ENCODE measurements at regions not wholly inside any gene's neighbourhood (a gene's known extent, or its start where the extent isn't known, plus 50 kb on each side); places are given as distances from the start of the nearest gene placed in this dataset.

DNA sequence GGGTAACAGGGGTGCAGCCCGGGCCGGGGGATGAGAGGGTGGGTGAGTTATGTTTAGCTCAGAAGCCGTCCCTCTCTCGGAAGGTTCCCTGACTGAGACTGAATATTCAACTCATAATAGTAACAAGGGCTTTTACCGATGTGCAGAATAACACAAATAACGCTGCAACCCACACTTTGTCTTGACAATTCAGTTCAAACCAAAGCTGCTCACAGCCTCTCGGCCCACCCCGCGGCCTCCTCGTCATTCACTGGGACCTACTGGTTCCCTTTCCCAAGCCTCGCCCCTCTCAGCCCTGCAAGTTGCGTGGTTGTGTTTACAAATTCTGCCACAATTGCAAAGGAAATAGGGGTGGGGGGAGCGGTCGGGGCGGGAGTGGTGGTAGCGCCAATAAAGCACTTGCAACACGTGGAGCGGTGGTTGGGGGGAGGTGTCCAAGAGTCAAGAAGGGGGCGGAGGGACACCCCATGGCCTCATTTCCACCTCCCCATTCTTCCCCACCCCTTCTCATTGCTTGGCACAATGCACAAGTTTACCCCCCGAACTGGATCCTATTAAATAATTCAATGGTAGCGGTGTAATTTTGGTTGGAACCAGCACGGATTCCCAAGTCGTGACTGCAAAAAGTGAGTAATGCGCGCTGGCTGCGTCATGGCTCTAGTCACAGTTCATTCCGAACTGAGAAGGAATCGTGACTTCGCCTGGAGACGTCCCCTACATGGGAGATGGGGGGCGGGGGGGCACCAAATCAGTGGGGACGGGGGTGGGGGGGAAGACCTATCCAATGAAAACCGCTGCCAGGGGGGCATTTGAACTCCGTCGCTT is 102.0 kb upstream of the HSD17B12 start:
- Histone ChIP-seq H3K4me3 (ENCODE audit: control insufficient read depth in 1 of 7, extremely low read depth in 1 of 7, insufficient read depth in 4 of 7, low read depth in 2 of 7, low read length in 6 of 7) (peak overlapping the region in 5 of 7 experiments; percentile 53 to 79 (median 71)), H3K27ac (ENCODE audit: insufficient read depth in 1 of 2, low read depth in 1 of 2, low read length in 2 of 2, poor library complexity in 1 of 2, severe bottlenecking in 2 of 2) (no peak overlapping the region), H3K4me1 (ENCODE audit: control extremely low read depth in 1 of 4, control insufficient read depth in 4 of 4, insufficient read depth in 4 of 4, low read length in 3 of 4) (peaks cover 1 to 51% (median 40%) of the 10 kb centered on the region in 4 experiments), H3K36me3 (ENCODE audit: control insufficient read depth in 4 of 4, insufficient read depth in 4 of 4, low read length in 3 of 4) (no peaks in the 10 kb centered on the region), H3K9me3 (ENCODE audit: control extremely low read depth in 1 of 5, control insufficient read depth in 4 of 5, insufficient read depth in 2 of 5, low read depth in 1 of 5, low read length in 4 of 5) (no peaks in the 10 kb centered on the region), H3K27me3 (replicated peaks in 2 of 5; ENCODE audit: control insufficient read depth in 4 of 5, insufficient read depth in 5 of 5, low read length in 4 of 5) (peaks cover 12 to 99% (median 78%) of the 10 kb centered on the region in 5 experiments)
- ChIA-PET CTCF (interaction anchor here (0.9 to 3.8 kb wide), 6 partner anchors 9 to 273 kb away, joined by 3 to 30 read pairs (median 4); partner anchors contain the start of gene HSD17B12), POLR2A (no interaction called here)
- WGBS (ENCODE audit: insufficient coverage): 1% methylated on average over 14 of the region's 35 CpGs
- DNase-seq: peak in 1 of 3 donors; percentile 53

DNA sequence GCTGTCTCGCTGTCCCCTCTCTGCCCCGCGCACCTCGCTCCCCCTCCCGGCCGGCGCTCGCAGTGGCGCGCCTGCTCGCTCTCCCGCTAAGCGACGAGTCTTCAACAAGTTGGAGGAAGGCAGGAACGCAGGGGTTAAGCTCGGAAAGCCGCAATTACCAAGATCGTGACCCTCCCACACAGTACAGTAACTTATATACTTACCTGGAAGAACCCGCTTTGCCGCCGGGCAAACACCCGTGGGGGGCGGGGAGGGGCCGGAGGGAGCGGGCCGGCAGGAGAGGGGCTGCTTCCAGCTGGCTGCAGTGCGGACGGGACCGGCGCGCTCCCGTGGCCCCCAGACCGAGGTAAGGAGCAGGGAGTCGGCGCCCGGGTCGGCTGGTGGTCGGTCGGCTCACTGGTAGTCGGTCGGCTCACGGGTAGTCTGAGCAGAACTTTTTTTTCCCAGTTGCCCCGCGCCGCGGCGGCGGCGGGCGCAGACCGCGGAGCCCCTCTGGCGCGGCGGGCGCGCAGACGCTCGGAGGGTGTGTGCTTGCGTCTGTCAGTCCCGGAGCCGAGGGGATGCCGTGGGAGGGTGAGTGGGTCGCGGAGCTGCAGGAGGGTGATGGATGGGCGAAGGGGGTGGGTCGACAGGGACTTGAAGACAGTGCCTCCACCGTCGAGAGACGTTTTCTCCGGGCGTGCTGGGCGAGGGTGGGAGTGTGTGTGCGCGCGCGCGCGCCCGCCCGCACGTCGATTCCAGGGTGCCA is 101.2 kb upstream of the HSD17B12 start:
- peak overlapping the region; percentile 49 to 79 (median 58) for H3K4me3 ChIP-seq (ENCODE audit: control insufficient read depth in 1 of 7, extremely low read depth in 1 of 7, insufficient read depth in 4 of 7, low read depth in 2 of 7, low read length in 6 of 7)
- H3K27ac ChIP-seq (ENCODE audit: insufficient read depth in 1 of 2, low read depth in 1 of 2, low read length in 2 of 2, poor library complexity in 1 of 2, severe bottlenecking in 2 of 2): no peak overlapping the region
- H3K9me3 ChIP-seq (ENCODE audit: control extremely low read depth in 1 of 5, control insufficient read depth in 4 of 5, insufficient read depth in 2 of 5, low read depth in 1 of 5, low read length in 4 of 5): no peaks in the 10 kb centered on the region
- peaks cover 1 to 51% (median 40%) of the 10 kb centered on the region in 4 experiments for H3K4me1 ChIP-seq (ENCODE audit: control extremely low read depth in 1 of 4, control insufficient read depth in 4 of 4, insufficient read depth in 4 of 4, low read length in 3 of 4)
- WGBS (ENCODE audit: insufficient coverage): under 1% methylated on average over 63 of the region's 83 CpGs
- no peaks in the 10 kb centered on the region for H3K36me3 ChIP-seq (ENCODE audit: control insufficient read depth in 4 of 4, insufficient read depth in 4 of 4, low read length in 3 of 4)
- DNase-seq: peak; percentile 52 to 81 (median 71)
- CTCF ChIA-PET: interaction anchor here (1.6 to 2.7 kb wide), 2 partner anchors 8 to 272 kb away, joined by 4 to 7 read pairs; no protein-coding TSS in a partner anchor
- POLR2A ChIA-PET: no interaction called here
- H3K27me3 ChIP-seq (replicated peaks in 2 of 5; ENCODE audit: control insufficient read depth in 4 of 5, insufficient read depth in 5 of 5, low read length in 4 of 5): peaks cover 8 to 99% (median 79%) of the 10 kb centered on the region in 5 experiments

DNA sequence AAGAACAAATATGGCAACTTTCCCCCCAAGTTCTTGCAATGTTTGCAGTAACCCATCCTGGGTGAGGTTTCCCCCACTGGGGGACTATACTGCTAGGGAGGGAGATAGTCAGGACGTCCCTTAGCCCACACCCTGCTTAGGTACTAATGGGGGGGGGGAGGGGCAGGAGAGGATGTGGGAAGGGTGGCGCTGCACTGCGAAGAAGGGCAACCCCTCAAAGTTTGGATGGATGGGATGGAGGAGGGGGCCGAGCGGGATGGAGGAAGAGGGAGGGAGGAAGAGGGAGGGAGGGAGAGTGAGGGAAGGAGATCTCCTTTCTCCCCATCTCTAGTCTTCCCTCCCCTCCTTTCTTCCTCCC is 100.6 kb upstream of the HSD17B12 start:
- CTCF ChIA-PET: no interaction called here
- peaks cover 11 to 99% (median 78%) of the 10 kb centered on the region in 5 experiments for H3K27me3 ChIP-seq (replicated peaks in 2 of 5; ENCODE audit: control insufficient read depth in 4 of 5, insufficient read depth in 5 of 5, low read length in 4 of 5)
- peak overlapping the region; percentile 49 to 79 (median 58) for H3K4me3 ChIP-seq (ENCODE audit: control insufficient read depth in 1 of 7, extremely low read depth in 1 of 7, insufficient read depth in 4 of 7, low read depth in 2 of 7, low read length in 6 of 7)
- POLR2A ChIA-PET: no interaction called here
- H3K27ac ChIP-seq (ENCODE audit: insufficient read depth in 1 of 2, low read depth in 1 of 2, low read length in 2 of 2, poor library complexity in 1 of 2, severe bottlenecking in 2 of 2): no peak overlapping the region
- H3K36me3 ChIP-seq (ENCODE audit: control insufficient read depth in 4 of 4, insufficient read depth in 4 of 4, low read length in 3 of 4): no peaks in the 10 kb centered on the region
- no CpG with 5 or more reads among the region's 5 CpGs for WGBS (ENCODE audit: insufficient coverage)
- no peak for DNase-seq
- peaks cover 1 to 50% (median 40%) of the 10 kb centered on the region in 4 experiments for H3K4me1 ChIP-seq (ENCODE audit: control extremely low read depth in 1 of 4, control insufficient read depth in 4 of 4, insufficient read depth in 4 of 4, low read length in 3 of 4)
- no peaks in the 10 kb centered on the region for H3K9me3 ChIP-seq (ENCODE audit: control extremely low read depth in 1 of 5, control insufficient read depth in 4 of 5, insufficient read depth in 2 of 5, low read depth in 1 of 5, low read length in 4 of 5)

DNA sequence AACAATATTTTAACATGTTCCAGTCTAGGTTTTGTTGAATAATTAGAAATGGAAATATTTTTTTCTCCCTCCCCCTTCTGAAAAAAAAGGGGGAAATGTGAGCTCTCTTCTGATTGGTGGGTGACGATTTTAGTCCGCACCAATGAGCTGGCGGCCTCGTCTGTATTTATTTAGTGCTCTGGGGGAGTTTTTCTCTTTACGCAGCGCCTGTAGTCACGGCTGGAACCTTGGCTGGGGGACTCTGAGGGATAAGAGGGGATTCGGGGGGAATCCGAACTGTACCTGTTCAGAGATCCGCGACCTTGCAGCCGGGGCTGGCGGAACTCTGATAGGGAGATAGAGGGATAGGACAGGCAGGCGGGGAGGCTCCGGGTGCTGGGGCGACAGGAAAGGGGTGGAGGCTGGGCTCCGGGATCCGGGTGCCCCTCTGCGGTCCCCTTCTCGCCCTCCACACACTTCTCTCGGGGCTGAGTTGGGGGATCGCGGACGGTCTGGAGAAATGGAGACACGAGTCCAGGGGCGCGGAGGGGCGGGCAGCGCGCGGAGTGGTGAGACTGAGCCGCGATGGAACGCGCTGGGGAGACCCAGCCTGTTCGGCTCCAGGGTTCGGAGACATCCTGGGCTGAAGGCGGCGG is 99.7 kb upstream of the HSD17B12 start:
- no peak overlapping the region for H3K27ac ChIP-seq (ENCODE audit: insufficient read depth in 1 of 2, low read depth in 1 of 2, low read length in 2 of 2, poor library complexity in 1 of 2, severe bottlenecking in 2 of 2)
- ChIA-PET POLR2A (no interaction called here), CTCF (no interaction called here)
- peak overlapping the region in 6 of 7 experiments; percentile 14 to 63 (median 44) for H3K4me3 ChIP-seq (ENCODE audit: control insufficient read depth in 1 of 7, extremely low read depth in 1 of 7, insufficient read depth in 4 of 7, low read depth in 2 of 7, low read length in 6 of 7)
- 1% methylated on average over 28 of the region's 39 CpGs for WGBS (ENCODE audit: insufficient coverage)
- H3K27me3 ChIP-seq (replicated peaks in 2 of 5; ENCODE audit: control insufficient read depth in 4 of 5, insufficient read depth in 5 of 5, low read length in 4 of 5): peaks cover 14 to 97% (median 71%) of the 10 kb centered on the region in 5 experiments
- peaks cover 0 to 40% (median 31%) of the 10 kb centered on the region in 4 experiments for H3K4me1 ChIP-seq (ENCODE audit: control extremely low read depth in 1 of 4, control insufficient read depth in 4 of 4, insufficient read depth in 4 of 4, low read length in 3 of 4)
- no peaks in the 10 kb centered on the region for H3K36me3 ChIP-seq (ENCODE audit: control insufficient read depth in 4 of 4, insufficient read depth in 4 of 4, low read length in 3 of 4)
- H3K9me3 ChIP-seq (ENCODE audit: control extremely low read depth in 1 of 5, control insufficient read depth in 4 of 5, insufficient read depth in 2 of 5, low read depth in 1 of 5, low read length in 4 of 5): no peaks in the 10 kb centered on the region
- peak in 2 of 3 donors; percentile 40 to 43 for DNase-seq

DNA sequence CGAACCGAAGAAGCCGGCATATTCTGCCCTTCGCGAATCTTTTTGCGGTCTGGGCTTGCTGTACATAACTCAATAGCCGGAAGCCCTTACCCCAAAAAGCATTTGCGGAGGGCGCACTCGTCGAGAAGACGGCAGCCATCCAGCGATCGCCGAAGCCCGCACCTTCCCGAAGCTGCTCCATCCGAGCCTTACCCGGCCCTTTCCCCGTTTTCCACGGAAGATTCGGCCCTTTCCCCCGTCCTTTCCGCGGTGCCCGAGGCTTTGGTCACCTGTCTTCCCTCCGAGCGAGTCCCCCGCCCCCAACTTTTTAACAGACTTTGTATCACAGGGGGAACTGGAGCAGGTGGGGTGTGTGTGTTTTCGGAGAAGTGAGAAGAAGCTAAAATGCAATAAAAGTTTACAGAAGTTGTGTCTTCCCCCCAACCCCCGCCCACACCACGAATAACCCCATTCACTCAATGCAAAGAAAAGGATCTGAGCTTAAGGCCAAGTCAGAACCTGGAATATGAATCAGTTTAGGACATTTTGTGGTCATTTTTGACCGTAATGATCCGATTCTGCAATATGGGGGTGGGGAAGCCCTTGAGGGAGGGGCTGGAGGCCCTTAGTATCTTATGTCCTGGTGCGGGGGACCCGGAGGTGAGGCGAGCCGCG is 99.0 kb upstream of the HSD17B12 start:
- WGBS (ENCODE audit: insufficient coverage): under 1% methylated on average over 31 of the region's 39 CpGs
- H3K4me1 ChIP-seq (ENCODE audit: control extremely low read depth in 1 of 4, control insufficient read depth in 4 of 4, insufficient read depth in 4 of 4, low read length in 3 of 4): peaks cover 0 to 38% (median 28%) of the 10 kb centered on the region in 4 experiments
- H3K4me3 ChIP-seq (ENCODE audit: control insufficient read depth in 1 of 7, extremely low read depth in 1 of 7, insufficient read depth in 4 of 7, low read depth in 2 of 7, low read length in 6 of 7): peak overlapping the region in 5 of 7 experiments; percentile 38 to 63 (median 50)
- no peak overlapping the region for H3K27ac ChIP-seq (ENCODE audit: insufficient read depth in 1 of 2, low read depth in 1 of 2, low read length in 2 of 2, poor library complexity in 1 of 2, severe bottlenecking in 2 of 2)
- H3K27me3 ChIP-seq (replicated peaks in 2 of 5; ENCODE audit: control insufficient read depth in 4 of 5, insufficient read depth in 5 of 5, low read length in 4 of 5): peaks cover 15 to 94% (median 64%) of the 10 kb centered on the region in 5 experiments
- H3K36me3 ChIP-seq (ENCODE audit: control insufficient read depth in 4 of 4, insufficient read depth in 4 of 4, low read length in 3 of 4): no peaks in the 10 kb centered on the region
- DNase-seq: peak in 2 of 3 donors; percentile 31 to 35
- CTCF ChIA-PET: no interaction called here
- no peaks in the 10 kb centered on the region for H3K9me3 ChIP-seq (ENCODE audit: control extremely low read depth in 1 of 5, control insufficient read depth in 4 of 5, insufficient read depth in 2 of 5, low read depth in 1 of 5, low read length in 4 of 5)
- POLR2A ChIA-PET: no interaction called here

DNA sequence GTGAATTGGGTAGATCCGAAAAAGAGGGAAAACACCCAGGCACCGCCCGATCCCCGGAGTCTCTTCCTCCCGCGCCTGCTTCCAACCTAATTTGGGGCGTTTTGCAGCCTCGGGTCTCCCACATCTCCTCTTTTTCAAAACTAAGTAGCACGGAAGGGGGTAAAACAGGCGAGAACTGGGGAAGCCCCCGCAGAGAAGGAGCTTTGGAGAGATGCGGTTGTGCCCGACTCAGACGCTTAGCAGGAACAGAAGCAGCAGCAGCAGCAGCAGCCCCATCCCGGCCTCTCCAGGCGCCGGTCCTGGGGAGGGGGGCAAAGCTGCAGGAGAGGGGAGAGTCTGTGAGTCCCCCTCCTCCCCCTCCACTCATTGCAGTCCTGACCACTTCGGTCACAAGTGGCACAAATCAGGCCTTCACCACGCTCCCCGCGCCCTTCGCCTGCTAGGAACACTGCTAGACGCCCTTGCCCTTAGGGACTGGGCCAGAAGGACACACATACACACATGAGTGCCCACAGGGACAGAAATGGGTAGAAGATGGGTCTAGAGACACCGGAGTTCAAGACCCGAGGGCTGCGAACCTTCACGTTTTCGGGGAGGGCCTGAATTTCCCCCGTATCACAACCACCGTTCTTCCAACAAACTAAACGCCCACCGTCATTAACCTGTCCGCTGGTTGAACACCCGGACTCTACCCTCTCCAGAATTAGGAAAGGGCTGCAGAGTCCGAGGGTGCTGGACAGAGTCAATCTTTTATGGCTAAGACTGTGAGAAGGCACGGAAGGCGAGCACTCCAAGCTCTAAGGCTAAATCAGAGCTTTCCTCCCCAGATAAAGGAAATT is 98.3 kb upstream of the HSD17B12 start:
- no peak overlapping the region for H3K27ac ChIP-seq (ENCODE audit: insufficient read depth in 1 of 2, low read depth in 1 of 2, low read length in 2 of 2, poor library complexity in 1 of 2, severe bottlenecking in 2 of 2)
- H3K4me1 ChIP-seq (ENCODE audit: control extremely low read depth in 1 of 4, control insufficient read depth in 4 of 4, insufficient read depth in 4 of 4, low read length in 3 of 4): peaks cover 0 to 34% (median 27%) of the 10 kb centered on the region in 4 experiments
- H3K4me3 ChIP-seq (ENCODE audit: control insufficient read depth in 1 of 7, extremely low read depth in 1 of 7, insufficient read depth in 4 of 7, low read depth in 2 of 7, low read length in 6 of 7): peak overlapping the region in 1 of 7 experiments; percentile 63
- WGBS (ENCODE audit: insufficient coverage): 10% methylated on average over 19 of the region's 37 CpGs
- ChIA-PET CTCF (interaction anchor here (1.1 to 1.8 kb wide), 2 partner anchors 15 to 270 kb away, joined by 4 read pairs; no protein-coding TSS in a partner anchor), POLR2A (no interaction called here)
- H3K27me3 ChIP-seq (replicated peaks in 2 of 5; ENCODE audit: control insufficient read depth in 4 of 5, insufficient read depth in 5 of 5, low read length in 4 of 5): peaks cover 17 to 89% (median 57%) of the 10 kb centered on the region in 5 experiments
- DNase-seq: peak in 1 of 3 donors; percentile 15
- no peaks in the 10 kb centered on the region for H3K36me3 ChIP-seq (ENCODE audit: control insufficient read depth in 4 of 4, insufficient read depth in 4 of 4, low read length in 3 of 4)
- H3K9me3 ChIP-seq (ENCODE audit: control extremely low read depth in 1 of 5, control insufficient read depth in 4 of 5, insufficient read depth in 2 of 5, low read depth in 1 of 5, low read length in 4 of 5): no peaks in the 10 kb centered on the region

Data from common myeloid progenitor, CD34-positive (primary cell).